ENCODE measurements at regions not wholly inside any gene's neighbourhood (a gene's known extent, or its start where the extent isn't known, plus 50 kb on each side); places are given as distances from the start of the nearest gene placed in this dataset.

GRCh38 chr12:125424909-125425308 is 359.7 kb downstream of the AACS start:
- DNase-seq (ENCODE audit: low read depth, low spot score) = no peak

DNA sequence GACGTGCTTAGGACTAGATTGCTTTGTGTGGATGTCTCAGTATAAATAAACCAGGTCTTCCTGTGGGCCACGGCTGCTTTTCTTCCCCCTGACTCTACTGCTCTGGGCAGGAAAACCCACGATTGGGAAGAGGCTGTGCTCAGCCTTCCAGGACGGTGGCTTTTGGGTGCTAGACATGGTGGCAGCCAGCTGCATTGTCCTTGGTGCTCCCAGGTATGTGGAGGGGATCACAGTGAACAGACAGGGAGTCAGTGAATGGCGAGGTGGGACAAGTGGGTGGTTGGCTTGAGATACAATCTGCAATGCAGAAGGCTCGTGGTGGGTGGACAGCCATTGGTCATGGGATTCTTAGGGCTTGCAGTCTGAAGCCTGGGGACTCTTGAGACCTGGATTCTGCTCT is 366.3 kb downstream of the AACS start:
- DNase-seq (ENCODE audit: low read depth, low spot score) = no peak

GRCh38 chr12:125434131-125434530 is 368.9 kb downstream of the AACS start:
- DNase-seq (ENCODE audit: low read depth, low spot score) = no peak

DNA sequence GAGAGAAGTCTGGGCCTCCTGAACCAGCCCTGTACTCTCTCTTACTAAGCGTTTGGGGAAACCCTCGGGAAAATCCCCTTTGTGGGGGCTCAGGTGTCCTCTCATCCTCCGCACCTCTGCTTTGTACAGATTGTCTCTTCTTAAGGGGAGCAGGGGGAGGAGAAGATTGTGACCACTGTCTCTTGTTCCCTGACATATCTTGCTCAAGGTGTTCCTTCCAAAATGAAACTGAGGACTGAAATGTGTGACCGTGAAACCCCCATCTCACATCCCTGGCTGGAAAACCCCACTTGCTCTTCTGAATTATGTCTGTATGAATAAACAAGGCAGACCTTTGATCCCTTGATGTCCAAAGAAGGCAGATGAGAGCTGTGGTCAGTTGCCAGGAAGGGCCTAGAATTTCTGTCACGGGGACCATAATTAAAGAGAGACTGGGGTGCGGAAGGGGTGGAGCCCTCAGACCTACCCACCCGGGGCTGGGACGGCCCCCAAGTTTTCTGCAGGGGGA is 369.8 kb downstream of the AACS start:
- no peak for DNase-seq (ENCODE audit: low read depth, low spot score)

- DNase-seq (ENCODE audit: low read depth, low spot score) = no peak
These were observed 370.6 kb downstream of the AACS start for GRCh38 chr12:125435871-125436270.

DNA sequence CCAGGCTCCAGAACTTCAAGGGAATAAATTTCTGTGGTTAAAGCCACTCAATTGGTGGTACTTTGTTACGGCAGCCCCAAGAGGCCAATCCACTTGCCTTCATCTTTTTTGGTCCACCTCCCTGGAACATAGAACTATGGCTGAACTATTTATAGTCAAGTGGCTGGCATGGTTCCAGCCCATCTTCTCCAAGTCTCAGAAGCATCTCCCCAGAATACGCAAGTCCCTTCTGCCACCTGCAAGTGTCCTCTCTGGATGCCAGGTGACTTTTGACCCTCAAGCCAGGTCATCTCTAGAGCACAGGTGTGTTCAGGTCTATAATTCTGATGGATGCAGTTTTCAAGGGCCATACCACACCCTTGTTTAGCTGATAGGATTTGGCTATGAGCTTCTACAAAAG is 371.5 kb downstream of the AACS start:
- no peak for DNase-seq (ENCODE audit: low read depth, low spot score)

DNA sequence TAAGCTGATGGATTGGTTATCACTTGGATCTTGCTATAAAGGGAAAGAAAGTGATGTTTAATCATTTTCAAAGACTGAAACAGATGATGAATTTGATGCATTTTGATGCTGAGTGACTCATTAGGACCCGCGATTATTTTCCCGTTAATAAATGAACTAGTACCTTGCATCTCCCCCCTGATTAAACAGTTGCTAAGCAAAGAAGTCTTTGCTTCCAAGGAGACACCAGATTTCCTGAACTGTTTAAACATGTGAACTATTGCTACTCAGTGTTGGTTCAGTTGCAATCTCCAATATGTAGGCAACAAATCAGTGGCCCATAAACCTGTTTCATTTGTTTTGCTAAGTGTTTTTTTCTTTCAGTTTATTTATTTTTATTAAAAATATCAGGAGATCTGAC is 375.2 kb downstream of the AACS start:
- DNase-seq (ENCODE audit: low read depth, low spot score) = no peak

- DNase-seq (ENCODE audit: low read depth, low spot score) = no peak
These were observed 378.1 kb downstream of the AACS start for GRCh38 chr12:125443341-125443740.

GRCh38 chr12:125451408-125451807 is 386.2 kb downstream of the AACS start:
- DNase-seq (ENCODE audit: low read depth, low spot score) = no peak

- no peak for DNase-seq (ENCODE audit: low read depth, low spot score)
These were observed 388.5 kb downstream of the AACS start for GRCh38 chr12:125453751-125454150.

GRCh38 chr12:125454291-125454690 is 389.1 kb downstream of the AACS start:
- DNase-seq (ENCODE audit: low read depth, low spot score) = no peak

- no peak for DNase-seq (ENCODE audit: low read depth, low spot score)
These were observed 389.7 kb downstream of the AACS start for GRCh38 chr12:125454786-125455480.

- DNase-seq (ENCODE audit: low read depth, low spot score) = no peak
These were observed 390.3 kb downstream of the AACS start for GRCh38 chr12:125455556-125455955.

- DNase-seq (ENCODE audit: low read depth, low spot score) = no peak
These were observed 393.5 kb downstream of the AACS start for GRCh38 chr12:125458552-125459268.

DNA sequence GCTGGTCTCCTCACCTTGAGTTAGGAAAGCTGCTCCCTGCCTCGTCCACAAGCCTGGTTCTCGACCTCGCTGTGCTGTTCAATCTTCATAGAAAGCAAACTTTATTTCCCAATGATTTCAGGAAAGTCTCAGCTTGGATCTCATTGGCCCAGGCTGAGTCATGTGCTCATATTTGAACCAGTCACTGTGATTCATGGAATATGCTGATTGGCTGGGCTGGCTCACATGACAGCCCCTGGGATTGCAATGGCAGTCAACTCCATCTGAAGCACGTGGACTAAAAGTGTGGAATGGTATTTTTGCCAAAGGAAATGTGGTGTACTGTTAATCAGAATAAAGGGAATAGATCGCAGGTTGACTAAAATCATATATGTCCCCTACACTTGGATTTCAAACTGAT is 396.6 kb downstream of the AACS start:
- no peak for DNase-seq (ENCODE audit: low read depth, low spot score)

DNA sequence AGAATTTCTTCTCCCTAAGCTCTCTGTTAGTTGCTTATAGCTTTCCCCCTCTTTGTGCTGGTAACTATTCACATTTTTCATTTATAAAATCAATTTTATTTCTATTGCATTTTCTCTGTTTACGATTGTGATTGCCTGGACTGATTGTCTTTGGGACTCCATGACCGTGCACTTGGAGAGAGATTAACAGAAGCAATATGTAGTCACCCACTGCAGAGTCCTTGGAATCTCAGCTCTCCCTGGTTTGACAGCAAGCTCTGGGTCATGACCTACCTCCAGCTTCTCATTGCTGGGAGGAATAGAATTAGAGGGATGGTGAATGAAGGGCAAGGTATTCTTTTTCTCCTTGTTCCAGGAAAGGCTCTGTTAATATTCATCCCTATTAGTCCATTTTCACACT is 398.2 kb downstream of the AACS start:
- no peak for DNase-seq (ENCODE audit: low read depth, low spot score)

DNA sequence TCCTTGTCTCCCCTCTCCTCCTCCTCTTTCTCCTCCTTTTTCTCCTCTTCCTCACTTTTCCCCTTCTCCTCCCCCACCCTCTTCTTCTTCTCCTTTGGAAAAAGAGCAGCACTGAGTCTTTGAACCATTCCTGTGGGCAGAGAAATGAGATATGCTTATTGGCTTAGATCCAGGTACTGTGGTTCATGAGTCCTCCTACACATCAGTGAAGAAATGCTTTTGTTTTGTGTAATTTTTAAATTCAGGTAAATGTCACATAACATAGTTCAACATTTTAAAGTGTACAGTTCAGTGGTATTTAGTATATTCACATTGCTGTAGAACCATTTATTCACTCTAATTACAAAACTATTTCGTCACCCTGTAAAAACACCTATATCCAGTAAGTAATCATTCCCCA is 402.1 kb downstream of the AACS start:
- DNase-seq (ENCODE audit: low read depth, low spot score) = no peak

DNA sequence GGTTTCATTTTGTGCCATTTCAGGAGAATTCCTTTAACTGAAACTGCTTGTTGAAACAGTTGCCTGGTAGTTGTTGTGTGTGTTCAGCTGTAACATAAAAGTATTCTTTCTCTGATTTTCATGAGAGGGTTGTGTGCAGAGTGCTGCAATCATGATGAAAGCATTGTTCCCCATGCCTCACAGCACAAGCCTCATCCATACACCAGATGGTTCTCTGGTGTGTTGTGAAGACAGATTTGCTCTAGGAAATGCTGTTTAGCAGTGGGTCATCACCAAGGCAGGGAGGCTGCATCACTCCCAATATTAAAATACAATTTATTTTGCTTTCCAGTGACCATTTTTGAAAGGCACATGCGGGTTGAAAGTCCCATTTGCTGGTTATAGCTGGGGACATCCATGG is 404.4 kb downstream of the AACS start:
- DNase-seq (ENCODE audit: low read depth, low spot score) = no peak

- no peak for DNase-seq (ENCODE audit: low read depth, low spot score)
These were observed 405.9 kb downstream of the AACS start for GRCh38 chr12:125470838-125471783.

GRCh38 chr12:125473501-125473900 is 408.3 kb downstream of the AACS start:
- DNase-seq (ENCODE audit: low read depth, low spot score) = no peak

DNA sequence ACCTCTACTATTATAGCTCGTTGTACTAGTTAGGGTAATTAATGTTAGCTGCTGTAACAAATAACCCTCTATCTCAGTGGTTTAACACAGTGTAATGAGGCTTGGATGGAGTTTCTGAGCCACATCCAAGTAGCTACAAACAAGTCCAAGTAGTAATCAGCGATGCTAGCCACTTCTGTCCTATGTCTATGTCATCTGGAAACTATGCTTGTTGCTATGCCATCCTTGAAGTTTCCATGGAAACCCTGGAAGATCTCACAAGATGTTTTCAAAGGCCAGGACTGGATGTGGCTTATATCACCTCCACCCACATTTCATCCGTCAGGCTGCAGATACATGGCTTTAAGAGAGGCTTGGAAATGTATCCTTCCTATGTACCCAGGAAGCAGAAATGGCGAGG is 422.1 kb downstream of the AACS start:
- DNase-seq (ENCODE audit: low read depth, low spot score) = no peak

DNA sequence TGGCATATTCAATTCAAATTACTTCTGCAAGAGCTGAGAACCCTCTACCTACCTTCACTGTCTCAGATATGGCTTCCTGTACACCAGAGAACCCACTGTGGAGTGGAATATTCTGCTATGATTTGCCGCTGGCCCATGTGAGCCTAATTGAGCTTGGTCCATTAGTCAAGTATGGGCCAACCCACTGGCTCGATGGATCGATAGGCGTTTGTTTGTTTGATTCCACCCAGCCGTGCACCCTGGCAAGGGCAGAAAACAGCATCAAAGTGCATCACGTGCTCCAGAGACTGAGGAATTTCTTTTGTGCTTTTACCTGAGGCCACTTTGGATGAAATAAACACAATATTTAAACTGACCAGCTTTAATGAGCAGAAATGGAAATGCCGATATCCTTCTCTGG is 426.3 kb downstream of the AACS start:
- no peak for DNase-seq (ENCODE audit: low read depth, low spot score)
